HCT116 (cell line): ENCODE measurements at regions not wholly inside any gene's neighbourhood (a gene's known extent, or its start where the extent isn't known, plus 50 kb on each side); places are given as distances from the start of the nearest gene placed in this dataset.

Experiments
- ATAC-seq: fragments of 200-7000 bp; cut with Tn5 transposase; 2 replicates; pipeline ENCODE4 v1.9.1; 2020; ENCODE audit warnings: mild to moderate bottlenecking, moderate library complexity
- BruUV-seq: library from RNA; stranded (reverse); fragments of 400-500 nt; replicated peaks from 2 replicates; lab custom pipeline; 2021; lab: Mats Ljungman, UMichigan
- CTCF ChIA-PET: fragments of 300-600 bp; sonication (Branson Sonifier 250); formaldehyde crosslinking; loops from one replicate; lab custom pipeline; 2021; ENCODE audit warnings: antibody characterized with exemption; lab: Charles Lee
- POLR2A ChIA-PET: fragments of 300-600, 350-600 bp; sonication (Branson Sonifier 250); formaldehyde crosslinking; loops from one replicate; lab custom pipeline; 2021; ENCODE audit warnings: antibody characterized with exemption; lab: Charles Lee
- RAD21 ChIA-PET, 2 experiments: fragments of 300-600 bp; sonication (Branson Sonifier 250); formaldehyde crosslinking; loops; one replicate each; lab custom pipeline; 2023; ENCODE audit warnings: low total read pairs in 2 of 2; ENCODE audit not compliant: uncharacterized antibody in 2 of 2, unreplicated experiment in 2 of 2, low non-redundant PET in 1 of 2; lab: Charles Lee
- DNase-seq: peaks from one replicate; pipeline ENCODE4 v3.0.0-alpha.2; 2010; ENCODE audit warnings: low read depth, low spot score
- H2AFZ ChIP-seq: fragments of 200-600 bp; shearing (Covaris generic), sonication (generic); 2 replicates; pipeline ENCODE4 v1.6.1; 2017; ENCODE audit warnings: low read depth, mixed run types, mixed read lengths, antibody characterized with exemption, low read length; ENCODE audit not compliant: poor library complexity, severe bottlenecking
- H3K27ac ChIP-seq: 2 replicates; pipeline ENCODE4 v1.5.1; 2012; ENCODE audit warnings: low read depth, low read length
- H3K27me3 ChIP-seq: fragments of 200-600 bp; sonication (generic); 2 replicates; pipeline ENCODE4 v1.6.1; 2016; ENCODE audit warnings: mixed run types, low read length, mixed read lengths; ENCODE audit not compliant: insufficient read depth
- H3K36me3 ChIP-seq, 2 experiments: fragments of 200-500 bp in 1 of 2; fragments of 200-600 bp in 1 of 2; sonication (Bioruptor generic) in 1 of 2; sonication (generic) in 1 of 2; 2 replicates each; pipeline versions ENCODE4 v1.5.1 to v1.6.1; 2014 to 2016; ENCODE audit warnings: low read length in 2 of 2, inconsistent platforms in 1 of 2, mixed read lengths in 1 of 2, mixed run types in 1 of 2; ENCODE audit not compliant: insufficient read depth in 2 of 2, control insufficient read depth in 1 of 2
- H3K4me1 ChIP-seq, 2 experiments: fragments of 200-600 bp in 1 of 2; sonication (generic) in 1 of 2; 2 replicates each; pipeline versions ENCODE4 v1.5.1 to v1.6.1; 2012 to 2017; ENCODE audit warnings: low read length in 2 of 2, inconsistent platforms in 1 of 2, mild to moderate bottlenecking in 1 of 2, mixed read lengths in 1 of 2, mixed run types in 1 of 2, moderate library complexity in 1 of 2; ENCODE audit not compliant: insufficient read depth in 2 of 2, control insufficient read depth in 1 of 2
- H3K4me2 ChIP-seq: fragments of 200-600 bp; sonication (generic); 2 replicates; pipeline ENCODE4 v1.6.1; 2017; ENCODE audit warnings: mixed run types, low read length, mixed read lengths
- H3K4me3 ChIP-seq, 2 experiments: fragments of 200-600 bp in 1 of 2; sonication (generic) in 1 of 2; replicated peaks in 1 of 2; 2 replicates each; pipeline ENCODE4 v1.5.1; 2011 to 2016; ENCODE audit warnings: low read length in 2 of 2, control low read depth in 1 of 2, low read depth in 1 of 2, mild to moderate bottlenecking in 1 of 2, mixed read lengths in 1 of 2, mixed run types in 1 of 2
- H3K79me2 ChIP-seq: fragments of 200-600 bp; sonication (generic); 2 replicates; pipeline ENCODE4 v1.6.1; 2017; ENCODE audit warnings: mild to moderate bottlenecking, mixed run types, low read length, moderate library complexity, mixed read lengths; ENCODE audit not compliant: insufficient read depth
- H3K9ac ChIP-seq: fragments of 200-600 bp; sonication (generic); 2 replicates; pipeline ENCODE4 v1.6.1; 2016; ENCODE audit warnings: low read length, mixed read lengths
- H3K9me2 ChIP-seq: fragments of 200-600 bp; sonication (generic), shearing (Covaris generic); 2 replicates; pipeline ENCODE4 v1.6.1; 2017; ENCODE audit warnings: mixed run types, mild to moderate bottlenecking, moderate library complexity; ENCODE audit not compliant: insufficient read depth
- H3K9me3 ChIP-seq, 2 experiments: fragments of 200-500 bp in 1 of 2; fragments of 200-600 bp in 1 of 2; sonication (Bioruptor generic) in 1 of 2; sonication (generic) in 1 of 2; 2 replicates each; pipeline ENCODE4 v1.6.1; 2014 to 2017; ENCODE audit warnings: low read length in 2 of 2, mixed read lengths in 2 of 2, inconsistent platforms in 1 of 2, low read depth in 1 of 2, mild to moderate bottlenecking in 1 of 2, mixed run types in 1 of 2, moderate library complexity in 1 of 2; ENCODE audit not compliant: control insufficient read depth in 1 of 2, insufficient read depth in 1 of 2
- H4K20me1 ChIP-seq: fragments of 200-600 bp; sonication (generic), shearing (Covaris generic); 2 replicates; pipeline ENCODE4 v1.6.1; 2017; ENCODE audit warnings: mixed run types, mild to moderate bottlenecking, moderate library complexity; ENCODE audit not compliant: insufficient read depth
- EGR1 ChIP-seq: IDR thresholded peaks from 2 replicates; pipeline ENCODE4 v1.6.1; 2012; ENCODE audit warnings: low read depth
- EZH2 ChIP-seq: fragments of 200-600 bp; sonication (generic); IDR thresholded peaks from 2 replicates; pipeline ENCODE4 v1.6.1; 2017; ENCODE audit warnings: antibody characterized with exemption, mixed run types
- EZH2phosphoT487 ChIP-seq: fragments of 200-600 bp; IDR thresholded peaks from 2 replicates; pipeline ENCODE4 v1.6.1; 2018; ENCODE audit warnings: antibody characterized with exemption, borderline replicate concordance
- POLR2AphosphoS5 ChIP-seq: IDR thresholded peaks from 2 replicates; pipeline ENCODE4 v1.6.1; 2011; ENCODE audit warnings: mild to moderate bottlenecking, low read depth, low read length, moderate library complexity
- SIN3A ChIP-seq: IDR thresholded peaks from 2 replicates; pipeline ENCODE4 v1.6.1; 2012; ENCODE audit warnings: low read depth
- SP1 ChIP-seq: IDR thresholded peaks from 2 replicates; pipeline ENCODE4 v1.6.1; 2012; ENCODE audit warnings: low read depth
- TCF7L2 ChIP-seq: IDR thresholded peaks from 2 replicates; pipeline ENCODE4 v1.7.0; 2011; ENCODE audit warnings: borderline replicate concordance, inconsistent platforms; ENCODE audit not compliant: insufficient read depth, insufficient read length; ENCODE audit errors: extremely low read depth
- YY1 ChIP-seq: IDR thresholded peaks from 2 replicates; pipeline ENCODE4 v1.6.1; 2011; ENCODE audit warnings: low read length, low read depth, moderate library complexity, mild to moderate bottlenecking; ENCODE audit not compliant: insufficient replicate concordance; ENCODE audit errors: extremely low read depth
- ZBTB33 ChIP-seq: IDR thresholded peaks from 2 replicates; pipeline ENCODE4 v1.6.1; 2011; ENCODE audit warnings: mild to moderate bottlenecking, low read length, moderate library complexity; ENCODE audit not compliant: insufficient replicate concordance; ENCODE audit errors: extremely low read depth
- ZNF274 ChIP-seq: fragments of 200-500 bp; sonication (Bioruptor generic); IDR thresholded peaks from 2 replicates; pipeline ENCODE4 v1.6.1; 2014; ENCODE audit warnings: mild to moderate bottlenecking, low read depth, low read length, inconsistent platforms
- intact Hi-C: fragments of 100-400 bp; cut with micrococcal nuclease; formaldehyde crosslinking; loops from 2 replicates; pipeline ENCODE4 v1.10.0; 2022

GRCh38 chr5:117652958-117653280, 1078.3 kb upstream of the SEMA6A start:
- CTCF ChIA-PET, result no interaction called here
- H3K9me2 ChIP-seq, result no peaks in the 10 kb centered on the region
- no peak overlapping the region for H3K4me2 ChIP-seq
- TF ChIP-seq YY1, result no peak
- TF ChIP-seq ZNF274, result no peak
- TF ChIP-seq EGR1, result no peak
- no peak for TF ChIP-seq TCF7L2
- no peak for TF ChIP-seq EZH2phosphoT487
- no peak for TF ChIP-seq SIN3A
- no peak for TF ChIP-seq EZH2
- no peak for TF ChIP-seq POLR2AphosphoS5
- TF ChIP-seq SP1, result no peak
- TF ChIP-seq ZBTB33, result no peak
- intact Hi-C loops, result no loop called here
- ATAC-seq (no peak), DNase-seq (no peak)
- H3K79me2 ChIP-seq, result no peaks in the 10 kb centered on the region
- no peaks in the 10 kb centered on the region for H3K9me3 ChIP-seq
- POLR2A ChIA-PET, result no interaction called here
- H4K20me1 ChIP-seq, result no peaks in the 10 kb centered on the region
- no peak overlapping the region for H3K4me3 ChIP-seq
- no peak overlapping the region for H3K9ac ChIP-seq
- H3K36me3 ChIP-seq, result no peaks in the 10 kb centered on the region
- RAD21 ChIA-PET, result no interaction called here
- no peak overlapping the region for H2AFZ ChIP-seq
- H3K27ac ChIP-seq, result no peak overlapping the region
- BruUV-seq, result no TSS peak
- no peaks in the 10 kb centered on the region for H3K4me1 ChIP-seq
- no peaks in the 10 kb centered on the region for H3K27me3 ChIP-seq
